GM12874 (cell line): ENCODE measurements at regions not wholly inside any gene's neighbourhood (a gene's known extent, or its start where the extent isn't known, plus 50 kb on each side); places are given as distances from the start of the nearest gene placed in this dataset.

Source experiments
- CTCF ChIP-seq: IDR thresholded peaks from 2 replicates; pipeline ENCODE4 v1.5.1; 2011; ENCODE audit warnings: low read depth, mild to moderate bottlenecking, control low read depth, low read length, moderate library complexity; ENCODE audit not compliant: insufficient read depth

DNA sequence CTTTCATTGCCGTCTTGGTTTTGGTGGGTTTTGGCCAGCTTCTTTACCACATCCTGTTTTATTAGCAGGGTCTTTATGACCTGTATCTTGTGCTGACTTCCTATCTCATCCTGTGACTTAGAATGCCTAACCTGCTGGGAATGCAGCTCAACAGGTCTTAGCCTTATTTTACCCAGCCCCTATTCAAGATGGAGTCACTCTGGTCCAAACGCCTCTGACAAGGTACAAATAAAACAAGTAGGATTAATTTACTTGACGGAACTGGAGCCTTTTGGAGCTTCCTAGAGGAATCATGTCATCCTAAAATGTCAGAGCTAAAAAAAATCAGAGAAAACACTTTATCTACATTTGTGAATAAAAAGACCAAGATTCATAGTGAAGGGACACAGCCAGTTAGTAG lies 66.2 kb upstream of the ATXN3L start:
- no peak for TF ChIP-seq CTCF

- no peak for TF ChIP-seq CTCF
These were observed 64.1 kb upstream of the ATXN3L start for GRCh38 chrX:13383907-13384306.

DNA sequence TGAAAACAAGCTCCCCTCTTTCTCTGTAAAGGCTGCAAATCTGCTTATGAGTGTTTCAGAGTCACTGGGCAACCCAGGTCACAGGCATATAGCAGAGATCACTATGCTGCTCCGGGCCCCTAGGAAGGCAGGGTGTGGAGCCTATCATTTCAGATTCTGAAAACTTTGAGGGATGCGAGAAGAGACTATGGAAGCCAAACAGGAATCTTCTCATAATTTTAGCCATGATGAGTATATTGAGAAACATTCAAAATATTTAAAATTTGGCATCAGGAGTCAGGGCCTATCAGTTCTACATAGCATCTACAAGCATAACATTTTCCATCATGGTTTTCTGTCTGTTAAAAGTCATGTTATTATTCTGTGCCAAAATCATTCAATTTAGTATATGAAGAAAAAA lies 61.7 kb upstream of the ATXN3L start:
- no peak for TF ChIP-seq CTCF

- TF ChIP-seq CTCF, result no peak
These were observed 60.4 kb upstream of the ATXN3L start for GRCh38 chrX:13380211-13380610.

DNA sequence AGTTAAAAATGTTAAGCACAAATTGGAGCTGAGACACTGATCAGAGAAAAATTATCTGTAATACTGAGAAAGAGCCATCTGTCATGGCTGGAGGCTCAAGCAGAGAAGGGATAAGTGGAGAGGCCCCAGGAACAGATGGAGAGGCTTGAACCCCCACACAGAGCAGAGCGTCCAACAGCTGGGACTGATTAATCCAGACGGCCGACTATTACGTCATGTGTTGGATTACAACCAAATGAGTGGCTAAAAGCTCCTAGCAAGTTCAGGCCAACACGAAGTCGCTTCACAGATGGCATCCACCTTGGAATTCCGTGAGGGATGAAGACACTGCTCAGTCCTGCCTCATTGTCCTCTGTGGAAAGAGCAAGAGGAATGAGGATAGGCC lies 57.7 kb upstream of the ATXN3L start:
- TF ChIP-seq CTCF, result no peak

- no peak for TF ChIP-seq CTCF
These were observed 57.1 kb upstream of the ATXN3L start for GRCh38 chrX:13376857-13377549.

GRCh38 chrX:13374364-13374763 lies 54.5 kb upstream of the ATXN3L start:
- no peak for TF ChIP-seq CTCF
